ENCODE measurements at regions not wholly inside any gene's neighbourhood (a gene's known extent, or its start where the extent isn't known, plus 50 kb on each side); places are given as distances from the start of the nearest gene placed in this dataset.
"Not testable (repeated sequence)": the region's sequence is repeated elsewhere in the genome, so short reads cannot be mapped to it uniquely, and the experiment has no call there.

GRCh38 chr10:29879862-29880261 is 179.5 kb downstream of the JCAD start:
- no peak for DNase-seq

- no peak for DNase-seq
These were observed 180.9 kb downstream of the JCAD start for GRCh38 chr10:29878492-29878891.

- DNase-seq = no peak
These were observed 181.4 kb downstream of the JCAD start for GRCh38 chr10:29877793-29878491.

- DNase-seq = no peak
These were observed 183.3 kb downstream of the JCAD start for GRCh38 chr10:29876008-29876555.

- DNase-seq = no peak
These were observed 184.6 kb downstream of the JCAD start for GRCh38 chr10:29874606-29875269.

GRCh38 chr10:29873941-29874484 is 185.4 kb downstream of the JCAD start:
- no peak for DNase-seq

GRCh38 chr10:29870522-29871044 is 188.8 kb downstream of the JCAD start:
- no peak for DNase-seq

GRCh38 chr10:29869593-29869992 is 189.8 kb downstream of the JCAD start:
- no peak for DNase-seq

GRCh38 chr10:29866356-29866755 is 193.0 kb downstream of the JCAD start:
- DNase-seq = no peak

- no peak for DNase-seq
These were observed 193.6 kb downstream of the JCAD start for GRCh38 chr10:29865700-29866355.

- DNase-seq = no peak
These were observed 196.3 kb downstream of the JCAD start for GRCh38 chr10:29862923-29863614.

- no peak for DNase-seq
These were observed 197.4 kb downstream of the JCAD start for GRCh38 chr10:29861811-29862505.

GRCh38 chr10:29861231-29861630 is 198.2 kb downstream of the JCAD start:
- DNase-seq = not testable (repeated sequence)

- DNase-seq = no peak
These were observed 199.2 kb downstream of the JCAD start for GRCh38 chr10:29860166-29860565.

- no peak for DNase-seq
These were observed 199.8 kb downstream of the JCAD start for GRCh38 chr10:29859521-29860130.

- no peak for DNase-seq
These were observed 200.6 kb downstream of the JCAD start for GRCh38 chr10:29858702-29859267.

GRCh38 chr10:29857843-29858701 is 201.3 kb downstream of the JCAD start:
- no peak for DNase-seq

- no peak for DNase-seq
These were observed 203.1 kb downstream of the JCAD start for GRCh38 chr10:29856295-29856694.

- no peak for DNase-seq
These were observed 205.5 kb downstream of the JCAD start for GRCh38 chr10:29853913-29854312.

GRCh38 chr10:29851241-29851640 is 208.1 kb downstream of the JCAD start:
- DNase-seq = no peak
